GM12878 (cell line): ENCODE measurements at regions not wholly inside any gene's neighbourhood (a gene's known extent, or its start where the extent isn't known, plus 50 kb on each side); places are given as distances from the start of the nearest gene placed in this dataset.

Source experiments
- ATAC-seq: fragments of 200-7000 bp; cut with Tn5 transposase; 3 replicates; pipeline ENCODE4 v1.9.1; 2020; ENCODE audit warnings: mild to moderate bottlenecking, moderate library complexity
- BruUV-seq: library from RNA; stranded (reverse); fragments of 400-500 nt; replicated peaks from 2 replicates; lab custom pipeline; 2021; lab: Mats Ljungman, UMichigan
- CTCF ChIA-PET: fragments of 300-600 bp; sonication (Branson Sonifier 250); formaldehyde crosslinking; extraction: SDS; loops from one replicate; lab custom pipeline; 2021; ENCODE audit warnings: inconsistent platforms; lab: Yijun Ruan, JAX
- POLR2A ChIA-PET: fragments of 350-600 bp; formaldehyde crosslinking; extraction: SDS; loops from one replicate; lab custom pipeline; 2021; ENCODE audit warnings: inconsistent platforms; lab: Charles Lee
- RAD21 ChIA-PET: fragments of 300-600 bp; sonication (Branson Sonifier 250); formaldehyde crosslinking; loops from one replicate; lab custom pipeline; 2023; ENCODE audit warnings: antibody characterized with exemption; ENCODE audit not compliant: unreplicated experiment; lab: Charles Lee
- SMC1A ChIA-PET: fragments of 300-600 bp; sonication (Branson Sonifier 250); formaldehyde crosslinking; loops from one replicate; lab custom pipeline; 2023; ENCODE audit not compliant: unreplicated experiment, uncharacterized antibody; lab: Charles Lee
- DNase-seq: peaks from one replicate; pipeline ENCODE4 v3.0.0-alpha.2; 2011; ENCODE audit warnings: low read depth, low spot score
- FAIRE-seq: peaks from 3 replicates; lab custom pipeline; 2011; peaks lifted over from hg19 to GRCh38; lab: Jason Lieb, UNC
- H2AFZ ChIP-seq: 2 replicates; pipeline ENCODE4 v1.6.0; 2011; ENCODE audit warnings: low read depth, low read length, control low read depth; ENCODE audit not compliant: control insufficient read depth
- H3K27ac ChIP-seq: 2 replicates; pipeline ENCODE4 v1.5.1; 2011; ENCODE audit warnings: control low read depth; ENCODE audit not compliant: control insufficient read depth, insufficient read depth
- H3K27me3 ChIP-seq, 2 experiments: replicated peaks in 1 of 2; 2 replicates each; pipeline versions ENCODE4 v1.6.0 to v1.6.1; 2011; ENCODE audit warnings: low read length in 1 of 2; ENCODE audit not compliant: control insufficient read depth in 2 of 2, insufficient read depth in 2 of 2
- H3K36me3 ChIP-seq, 2 experiments: 2 replicates each; pipeline ENCODE4 v1.5.1; 2011; ENCODE audit warnings: low read length in 1 of 2; ENCODE audit not compliant: control insufficient read depth in 2 of 2, insufficient read depth in 2 of 2
- H3K4me1 ChIP-seq: 2 replicates; pipeline ENCODE4 v1.6.1; 2011; ENCODE audit warnings: mild to moderate bottlenecking, low read length, moderate library complexity, mixed read lengths; ENCODE audit not compliant: control insufficient read depth, insufficient read depth
- H3K4me2 ChIP-seq: 2 replicates; pipeline ENCODE4 v1.6.0; 2011; ENCODE audit warnings: control low read depth; ENCODE audit not compliant: control insufficient read depth, insufficient read depth
- H3K4me3 ChIP-seq: fragments of 200-600 bp; sonication (generic); 2 replicates; pipeline ENCODE4 v1.5.1; 2016
- H3K79me2 ChIP-seq: 2 replicates; pipeline ENCODE4 v1.6.0; 2011; ENCODE audit warnings: low read length; ENCODE audit not compliant: control insufficient read depth, insufficient read depth
- H3K9ac ChIP-seq: 2 replicates; pipeline ENCODE4 v1.8.0; 2011; ENCODE audit warnings: low read length, control low read depth, mixed read lengths; ENCODE audit not compliant: control insufficient read depth, insufficient read depth
- H3K9me3 ChIP-seq: replicated peaks from 3 replicates; pipeline ENCODE4 v1.5.1; 2011; ENCODE audit warnings: mild to moderate bottlenecking, low read length; ENCODE audit not compliant: control insufficient read depth, insufficient read depth
- H4K20me1 ChIP-seq: 2 replicates; pipeline ENCODE4 v1.6.0; 2011; ENCODE audit not compliant: control insufficient read depth, insufficient read depth
- ASH2L ChIP-seq: fragments of 300-600, 200-600 bp; sonication (generic); IDR thresholded peaks from 2 replicates; pipeline ENCODE4 v1.6.1; 2017; ENCODE audit warnings: low read depth, mild to moderate bottlenecking, borderline replicate concordance
- BCL11A ChIP-seq: IDR thresholded peaks from 2 replicates; pipeline ENCODE4 v1.6.1; 2011; ENCODE audit warnings: low read depth, low read length
- CBX5 ChIP-seq: sonication (generic); IDR thresholded peaks from 2 replicates; pipeline ENCODE4 v1.6.1; 2016; ENCODE audit warnings: low read depth, moderate library complexity, mild to moderate bottlenecking, inconsistent platforms
- CHD4 ChIP-seq: fragments of 200-600 bp; sonication (generic); IDR thresholded peaks from 2 replicates; pipeline ENCODE4 v1.6.1; 2016; ENCODE audit warnings: mild to moderate bottlenecking
- DPF2 ChIP-seq: fragments of 450-650 bp; IDR thresholded peaks from 2 replicates; pipeline ENCODE4 v1.6.1; 2017; ENCODE audit warnings: mild to moderate bottlenecking
- EGR1 ChIP-seq, 2 experiments: IDR thresholded peaks; 1 replicate in 1 of 2; 2 replicates in 1 of 2; pipeline ENCODE4 v1.6.1; 2011 to 2012; ENCODE audit warnings: low read depth in 2 of 2, low read length in 2 of 2, borderline replicate concordance in 1 of 2, mild to moderate bottlenecking in 1 of 2, moderate library complexity in 1 of 2
- FOS ChIP-seq: IDR thresholded peaks from 3 replicates; pipeline ENCODE4 v1.6.1; 2011; ENCODE audit warnings: borderline replicate concordance; ENCODE audit not compliant: insufficient read length; ENCODE audit errors: extremely low read depth
- GATAD2B ChIP-seq: fragments of 450-650 bp; conservative IDR thresholded peaks from 2 replicates; pipeline ENCODE4 v1.6.1; 2017; ENCODE audit warnings: low read depth, mild to moderate bottlenecking, moderate library complexity
- MEF2A ChIP-seq: IDR thresholded peaks from 2 replicates; pipeline ENCODE4 v1.6.1; 2011; ENCODE audit warnings: low read depth, mild to moderate bottlenecking, low read length, moderate library complexity; ENCODE audit not compliant: insufficient read depth
- NR2C1 ChIP-seq: fragments of 450-650 bp; IDR thresholded peaks from 2 replicates; pipeline ENCODE4 v1.6.1; 2017; ENCODE audit warnings: antibody characterized with exemption, mild to moderate bottlenecking, moderate library complexity
- TCF3 ChIP-seq: IDR thresholded peaks from 2 replicates; pipeline ENCODE4 v1.6.1; 2012; ENCODE audit warnings: low read depth, mild to moderate bottlenecking, low read length, borderline replicate concordance; ENCODE audit not compliant: insufficient read depth
- TCF7 ChIP-seq: IDR thresholded peaks from 2 replicates; pipeline ENCODE4 v1.6.1; 2014; ENCODE audit warnings: antibody characterized with exemption, borderline replicate concordance
- WGBS: methylation state at CpG from one replicate; pipeline ENCODE4 v1.1.6; 2016; ENCODE audit warnings: low lambda C conversion rate; ENCODE audit not compliant: insufficient replicate concordance, insufficient coverage; ENCODE audit errors: missing lambda C conversion rate; 5-methylcytosine and 5-hydroxymethylcytosine counted together
- in situ Hi-C: fragments of 300-500 bp; cut with MboI; formaldehyde crosslinking; loops from 9 replicates; pipeline ENCODE4 v1.14.3; 2018; ENCODE audit warnings: mixed read lengths
- intact Hi-C: fragments of 100-400 bp; cut with micrococcal nuclease; formaldehyde crosslinking; loops from one replicate; pipeline ENCODE4 v1.14.2; 2022; ENCODE audit not compliant: unreplicated experiment
- TF ChIP-seq, protein P1 (sequence below): fragments of 450-650 bp; formaldehyde crosslinking; IDR thresholded peaks from 2 replicates; pipeline ENCODE4 v1.4.0; 2022; ENCODE audit warnings: mild to moderate bottlenecking, moderate library complexity
- TF ChIP-seq, protein P2 (sequence below): IDR thresholded peaks from 2 replicates; pipeline ENCODE4 v1.6.1; 2011; ENCODE audit warnings: low read depth, low read length, improper control_type of control experiment, borderline replicate concordance

DNA sequence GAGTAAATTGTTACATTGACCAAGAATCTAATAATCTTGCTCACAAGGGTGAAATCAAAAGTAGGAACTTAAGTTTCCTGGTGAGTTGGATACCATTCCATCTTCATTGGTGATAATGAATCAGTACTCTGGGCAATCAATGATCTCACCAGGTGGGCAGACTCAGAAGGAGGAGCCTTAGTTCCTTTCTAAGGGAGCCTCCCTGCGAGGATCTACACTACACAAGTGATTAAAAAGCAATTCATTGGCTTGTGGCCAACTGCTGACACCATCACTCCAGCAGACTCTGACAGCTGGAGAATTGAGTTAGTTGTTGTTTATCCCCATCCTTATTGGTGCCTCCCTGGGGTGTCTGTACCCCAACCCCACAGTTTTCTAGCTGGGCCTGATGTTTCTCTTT is 84.1 kb upstream of the VANGL1 start:
- no peak for TF ChIP-seq TCF3
- no peak for TF ChIP-seq EGR1 (IDR thresholded peaks at IDR 0.05; ENCODE audit: borderline replicate concordance in 1 of 2, low read depth in 2 of 2, low read length in 2 of 2)
- POLR2A ChIA-PET, result no interaction called here
- SMC1A ChIA-PET, result no interaction called here
- DNase-seq, result no peak
- H3K9ac ChIP-seq, result no peak overlapping the region
- FAIRE-seq, result no peak
- no peaks in the 10 kb centered on the region for H3K9me3 ChIP-seq
- intact Hi-C loops, result no loop called here
- no TSS peak for BruUV-seq
- H2AFZ ChIP-seq, result no peak overlapping the region
- no peaks in the 10 kb centered on the region for H3K27me3 ChIP-seq
- H3K4me1 ChIP-seq, result no peaks in the 10 kb centered on the region
- H3K79me2 ChIP-seq, result no peaks in the 10 kb centered on the region
- H3K4me2 ChIP-seq, result no peak overlapping the region
- H4K20me1 ChIP-seq, result no peaks in the 10 kb centered on the region
- no peak overlapping the region for H3K27ac ChIP-seq
- WGBS, result 5% methylated on average over 1 of the region's 1 CpG
- RAD21 ChIA-PET, result no interaction called here
- H3K4me3 ChIP-seq, result no peak overlapping the region
- in situ Hi-C loops, result no loop called here
- no peaks in the 10 kb centered on the region for H3K36me3 ChIP-seq
- CTCF ChIA-PET, result no interaction called here
- ATAC-seq, result no peak

DNA sequence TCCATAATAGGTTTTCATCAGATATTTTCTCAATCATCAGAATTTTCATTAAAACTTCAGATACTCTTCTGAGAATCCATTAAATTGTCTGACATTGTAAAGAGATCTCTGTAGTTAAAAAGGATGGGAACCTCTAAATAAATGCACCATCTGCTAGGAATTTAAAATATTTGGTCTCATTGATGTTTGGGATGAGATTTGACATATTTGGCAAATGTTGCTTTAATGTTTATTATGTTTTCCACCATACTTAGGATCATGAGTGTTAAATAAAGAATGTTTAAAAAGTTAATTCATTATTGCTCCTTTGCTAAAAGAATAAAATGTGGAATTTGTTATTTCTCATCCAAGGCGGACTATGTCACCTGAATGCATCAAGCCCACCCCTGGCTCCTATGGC is 85.5 kb upstream of the VANGL1 start:
- ChIA-PET SMC1A (no interaction called here), CTCF (no interaction called here)
- WGBS, result 13% methylated on average over 1 of the region's 1 CpG

More for the DNA sequence above, 85.5 kb upstream of the VANGL1 start:
- Histone ChIP-seq H3K4me2 (no peak overlapping the region), H3K9ac (no peak overlapping the region), H3K27me3 (peaks cover 0 to 2% of the 10 kb centered on the region in 2 experiments; a peak in 1 of 4 replicates), H3K4me1 (no peaks in the 10 kb centered on the region), H4K20me1 (no peaks in the 10 kb centered on the region), H3K79me2 (no peaks in the 10 kb centered on the region), H3K36me3 (no peaks in the 10 kb centered on the region), H2AFZ (no peak overlapping the region), H3K4me3 (no peak overlapping the region), H3K9me3 (no peaks in the 10 kb centered on the region), H3K27ac (no peak overlapping the region)
- POLR2A ChIA-PET, result no interaction called here
- in situ Hi-C loops, result no loop called here
- BruUV-seq, result no TSS peak
- TF ChIP-seq CHD4, result no peak
- no peak for TF ChIP-seq FOS
- no peak for TF ChIP-seq CBX5
- no peak for TF ChIP-seq BCL11A
- no peak for TF ChIP-seq DPF2
- no peak for TF ChIP-seq ASH2L
- no peak for TF ChIP-seq NR2C1
- TF ChIP-seq MEF2A, result no peak
- TF ChIP-seq, protein P1, sequence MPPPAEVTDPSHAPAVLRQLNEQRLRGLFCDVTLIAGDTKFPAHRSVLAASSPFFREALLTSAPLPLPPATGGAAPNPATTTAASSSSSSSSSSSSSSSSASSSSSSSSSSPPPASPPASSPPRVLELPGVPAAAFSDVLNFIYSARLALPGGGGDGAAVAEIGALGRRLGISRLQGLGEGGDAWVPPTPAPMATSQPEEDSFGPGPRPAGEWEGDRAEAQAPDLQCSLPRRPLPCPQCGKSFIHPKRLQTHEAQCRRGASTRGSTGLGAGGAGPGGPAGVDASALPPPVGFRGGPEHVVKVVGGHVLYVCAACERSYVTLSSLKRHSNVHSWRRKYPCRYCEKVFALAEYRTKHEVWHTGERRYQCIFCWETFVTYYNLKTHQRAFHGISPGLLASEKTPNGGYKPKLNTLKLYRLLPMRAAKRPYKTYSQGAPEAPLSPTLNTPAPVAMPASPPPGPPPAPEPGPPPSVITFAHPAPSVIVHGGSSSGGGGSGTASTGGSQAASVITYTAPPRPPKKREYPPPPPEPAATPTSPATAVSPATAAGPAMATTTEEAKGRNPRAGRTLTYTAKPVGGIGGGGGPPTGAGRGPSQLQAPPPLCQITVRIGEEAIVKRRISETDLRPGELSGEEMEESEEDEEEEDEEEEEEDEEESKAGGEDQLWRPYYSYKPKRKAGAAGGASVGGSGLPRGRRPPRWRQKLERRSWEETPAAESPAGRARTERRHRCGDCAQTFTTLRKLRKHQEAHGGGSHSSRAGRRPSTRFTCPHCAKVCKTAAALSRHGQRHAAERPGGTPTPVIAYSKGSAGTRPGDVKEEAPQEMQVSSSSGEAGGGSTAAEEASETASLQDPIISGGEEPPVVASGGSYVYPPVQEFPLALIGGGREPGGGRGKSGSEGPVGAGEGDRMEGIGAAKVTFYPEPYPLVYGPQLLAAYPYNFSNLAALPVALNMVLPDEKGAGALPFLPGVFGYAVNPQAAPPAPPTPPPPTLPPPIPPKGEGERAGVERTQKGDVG (CRISPR knock-in tag), result no peak
- TF ChIP-seq TCF7, result no peak
- TF ChIP-seq GATAD2B, result no peak
- TF ChIP-seq, protein P2, sequence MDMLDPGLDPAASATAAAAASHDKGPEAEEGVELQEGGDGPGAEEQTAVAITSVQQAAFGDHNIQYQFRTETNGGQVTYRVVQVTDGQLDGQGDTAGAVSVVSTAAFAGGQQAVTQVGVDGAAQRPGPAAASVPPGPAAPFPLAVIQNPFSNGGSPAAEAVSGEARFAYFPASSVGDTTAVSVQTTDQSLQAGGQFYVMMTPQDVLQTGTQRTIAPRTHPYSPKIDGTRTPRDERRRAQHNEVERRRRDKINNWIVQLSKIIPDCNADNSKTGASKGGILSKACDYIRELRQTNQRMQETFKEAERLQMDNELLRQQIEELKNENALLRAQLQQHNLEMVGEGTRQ, result no peak
- DNase-seq, result no peak
- intact Hi-C loops, result no loop called here
- RAD21 ChIA-PET, result no interaction called here
- no peak for ATAC-seq
- FAIRE-seq, result no peak
